AG04450 (cell line): ENCODE measurements at regions not wholly inside any gene's neighbourhood (a gene's known extent, or its start where the extent isn't known, plus 50 kb on each side); places are given as distances from the start of the nearest gene placed in this dataset.

Experiments used
- CTCF ChIA-PET: fragments of 300-600, 350-600 bp; formaldehyde crosslinking; extraction: SDS; loops from one replicate; lab custom pipeline; 2022; ENCODE audit warnings: antibody characterized with exemption, inconsistent platforms; lab: Charles Lee
- POLR2A ChIA-PET: fragments of 350-600 bp; formaldehyde crosslinking; extraction: SDS; loops from one replicate; lab custom pipeline; 2021; ENCODE audit warnings: antibody characterized with exemption, inconsistent platforms; lab: Yijun Ruan, JAX
- DNase-seq: peaks from one replicate; pipeline ENCODE4 v3.0.0-alpha.2; 2011; ENCODE audit warnings: low read depth, low spot score
- H3K27ac ChIP-seq: one replicate; pipeline ENCODE4 v1.5.1; 2012; ENCODE audit warnings: low read depth, low read length, control low read depth
- H3K27me3 ChIP-seq: one replicate; pipeline ENCODE4 v1.6.0; 2012; ENCODE audit warnings: low read length; ENCODE audit not compliant: control insufficient read depth, insufficient read depth
- H3K4me3 ChIP-seq: 2 replicates; pipeline ENCODE4 v1.5.1; 2011; ENCODE audit warnings: mild to moderate bottlenecking, low read depth, low read length, control low read depth
- H3K9me3 ChIP-seq: 2 replicates; pipeline ENCODE4 v1.5.1; 2012; ENCODE audit warnings: low read length; ENCODE audit not compliant: control insufficient read depth, insufficient read depth
- CTCF ChIP-seq: IDR thresholded peaks from 2 replicates; pipeline ENCODE4 v1.5.1; 2011; ENCODE audit warnings: low read depth, low read length, control low read depth, inconsistent platforms

- H3K9me3 ChIP-seq, result no peaks in the 10 kb centered on the region
- no peaks in the 10 kb centered on the region for H3K27me3 ChIP-seq
- ChIA-PET CTCF (no interaction called here), POLR2A (no interaction called here)
- no peak for DNase-seq
- no peak overlapping the region for H3K4me3 ChIP-seq
- TF ChIP-seq CTCF, result no peak
- no peak overlapping the region for H3K27ac ChIP-seq
Measured at GRCh38 chr3:104677932-104678331, 688.8 kb upstream of the ALCAM start.

GRCh38 chr3:104685492-104685891, 681.2 kb upstream of the ALCAM start:
- ChIA-PET CTCF (no interaction called here), POLR2A (no interaction called here)
- no peak for TF ChIP-seq CTCF

GRCh38 chr3:104687362-104687761, 679.3 kb upstream of the ALCAM start:
- CTCF ChIA-PET, result no interaction called here
- no peak for TF ChIP-seq CTCF
- H3K9me3 ChIP-seq, result no peaks in the 10 kb centered on the region; the same call in 1 of the 2 replicates
- no peak overlapping the region for H3K27ac ChIP-seq
- no peak overlapping the region for H3K4me3 ChIP-seq
- no peak for DNase-seq
- POLR2A ChIA-PET, result no interaction called here
- no peaks in the 10 kb centered on the region for H3K27me3 ChIP-seq

More at GRCh38 chr3:104685492-104685891, 681.2 kb upstream of the ALCAM start:
- DNase-seq, result no peak
- H3K27ac ChIP-seq, result no peak overlapping the region
- no peaks in the 10 kb centered on the region; the same call in 1 of the 2 replicates for H3K9me3 ChIP-seq
- H3K4me3 ChIP-seq, result no peak overlapping the region
- H3K27me3 ChIP-seq, result no peaks in the 10 kb centered on the region

- no peak for DNase-seq
- POLR2A ChIA-PET, result no interaction called here
Measured at GRCh38 chr3:104696470-104696869, 670.2 kb upstream of the ALCAM start.

GRCh38 chr3:104711406-104711805, 655.3 kb upstream of the ALCAM start:
- no peak overlapping the region for H3K4me3 ChIP-seq
- H3K27me3 ChIP-seq, result no peaks in the 10 kb centered on the region
- ChIA-PET POLR2A (no interaction called here), CTCF (no interaction called here)
- no peak overlapping the region for H3K27ac ChIP-seq
- TF ChIP-seq CTCF, result no peak
- no peaks in the 10 kb centered on the region for H3K9me3 ChIP-seq
- DNase-seq, result no peak

More at GRCh38 chr3:104696470-104696869, 670.2 kb upstream of the ALCAM start:
- CTCF ChIA-PET, result no interaction called here
- no peak for TF ChIP-seq CTCF
- Histone ChIP-seq H3K9me3 (no peaks in the 10 kb centered on the region), H3K27ac (no peak overlapping the region), H3K27me3 (no peaks in the 10 kb centered on the region), H3K4me3 (no peak overlapping the region)
